H9 (cell line): ENCODE measurements at regions not wholly inside any gene's neighbourhood (a gene's known extent, or its start where the extent isn't known, plus 50 kb on each side); places are given as distances from the start of the nearest gene placed in this dataset.

Experiments
- DNase-seq: peaks from one replicate; pipeline ENCODE4 v3.0.0-alpha.2; 2017
- H2AFZ ChIP-seq: one replicate; pipeline ENCODE4 v1.6.1; 2013; ENCODE audit warnings: mild to moderate bottlenecking, low read length, control low read depth, moderate library complexity
- H2AK5ac ChIP-seq: 2 replicates; pipeline ENCODE4 v1.6.1; 2013; ENCODE audit warnings: low read length, control low read depth, mixed read lengths; ENCODE audit not compliant: insufficient read length
- H2BK120ac ChIP-seq: one replicate; pipeline ENCODE4 v1.6.1; 2013; ENCODE audit warnings: low read depth, mild to moderate bottlenecking, low read length, control low read depth, inconsistent platforms; ENCODE audit not compliant: poor library complexity, severe bottlenecking
- H2BK12ac ChIP-seq: 2 replicates; pipeline ENCODE4 v1.6.1; 2013; ENCODE audit warnings: low read length, control low read depth, mixed read lengths, low read depth; ENCODE audit not compliant: insufficient read length
- H2BK15ac ChIP-seq: 2 replicates; pipeline ENCODE4 v1.6.1; 2013; ENCODE audit warnings: low read depth, low read length, control low read depth
- H2BK20ac ChIP-seq: one replicate; pipeline ENCODE4 v1.6.1; 2013; ENCODE audit warnings: low read depth, mild to moderate bottlenecking, low read length, control low read depth, inconsistent platforms; ENCODE audit not compliant: poor library complexity, severe bottlenecking
- H2BK5ac ChIP-seq: 2 replicates; pipeline ENCODE4 v1.6.1; 2013; ENCODE audit warnings: low read length, control low read depth, mixed read lengths; ENCODE audit not compliant: insufficient read length
- H3K14ac ChIP-seq: 2 replicates; pipeline ENCODE4 v1.6.1; 2013; ENCODE audit warnings: low read length, control low read depth; ENCODE audit not compliant: insufficient read depth
- H3K18ac ChIP-seq: 2 replicates; pipeline ENCODE4 v1.6.1; 2013; ENCODE audit warnings: low read depth, mild to moderate bottlenecking, mixed read lengths, low read length, control low read depth; ENCODE audit not compliant: insufficient read length
- H3K23ac ChIP-seq: 2 replicates; pipeline ENCODE4 v1.6.1; 2013; ENCODE audit warnings: low read length, control low read depth, mixed read lengths, low read depth; ENCODE audit not compliant: insufficient read length
- H3K23me2 ChIP-seq: 2 replicates; pipeline ENCODE4 v1.6.1; 2013; ENCODE audit warnings: low read depth, mild to moderate bottlenecking, mixed read lengths, low read length, control low read depth; ENCODE audit not compliant: insufficient read length, poor library complexity, severe bottlenecking
- H3K27ac ChIP-seq: 2 replicates; pipeline ENCODE4 v1.5.1; 2013; ENCODE audit warnings: low read length, control low read depth, mixed read lengths, low read depth; ENCODE audit not compliant: insufficient read length
- H3K27me3 ChIP-seq: 2 replicates; pipeline ENCODE4 v1.6.1; 2013; ENCODE audit warnings: low read length, control low read depth, inconsistent platforms; ENCODE audit not compliant: insufficient read depth
- H3K4ac ChIP-seq: 2 replicates; pipeline ENCODE4 v1.6.1; 2013; ENCODE audit warnings: low read depth, mild to moderate bottlenecking, control low read depth, inconsistent platforms, low read length, moderate library complexity
- H3K4me1 ChIP-seq: 2 replicates; pipeline ENCODE4 v1.6.1; 2013; ENCODE audit warnings: low read length, control low read depth, inconsistent platforms; ENCODE audit not compliant: insufficient read depth
- H3K4me2 ChIP-seq: 2 replicates; pipeline ENCODE4 v1.6.1; 2013; ENCODE audit warnings: low read length, control low read depth, mixed read lengths; ENCODE audit not compliant: insufficient read length, insufficient read depth
- H3K56ac ChIP-seq: 2 replicates; pipeline ENCODE4 v1.6.1; 2013; ENCODE audit warnings: low read depth, mild to moderate bottlenecking, mixed read lengths, low read length, control low read depth; ENCODE audit not compliant: insufficient read length
- H3K79me1 ChIP-seq: 2 replicates; pipeline ENCODE4 v1.6.1; 2013; ENCODE audit warnings: low read depth, mild to moderate bottlenecking, moderate library complexity, low read length, control low read depth, inconsistent platforms; ENCODE audit not compliant: insufficient read depth, poor library complexity, severe bottlenecking
- H3K79me2 ChIP-seq: 2 replicates; pipeline ENCODE4 v1.6.1; 2013; ENCODE audit warnings: low read length, control low read depth, inconsistent platforms; ENCODE audit not compliant: insufficient read depth
- H3K9ac ChIP-seq: 2 replicates; pipeline ENCODE4 v1.6.1; 2013; ENCODE audit warnings: low read length, control low read depth, mixed read lengths; ENCODE audit not compliant: insufficient read length; ENCODE audit errors: extremely low read depth
- H3K9me3 ChIP-seq: one replicate; pipeline ENCODE4 v1.6.1; 2013; ENCODE audit warnings: low read depth, low read length, inconsistent platforms; ENCODE audit not compliant: control insufficient read depth
- H3T11ph ChIP-seq: one replicate; pipeline ENCODE4 v1.6.1; 2013; ENCODE audit warnings: mild to moderate bottlenecking, low read length, control low read depth, inconsistent platforms
- H4K20me1 ChIP-seq: one replicate; pipeline ENCODE4 v1.6.1; 2013; ENCODE audit not compliant: control insufficient read depth, insufficient read length, insufficient read depth
- H4K5ac ChIP-seq: 2 replicates; pipeline ENCODE4 v1.6.1; 2013; ENCODE audit warnings: low read depth, mild to moderate bottlenecking, mixed read lengths, low read length, control low read depth; ENCODE audit not compliant: insufficient read length
- H4K8ac ChIP-seq: replicated peaks from 2 replicates; pipeline ENCODE4 v1.6.1; 2013; ENCODE audit warnings: low read length, control low read depth, mixed read lengths, low read depth; ENCODE audit not compliant: insufficient read length
- H4K91ac ChIP-seq: 2 replicates; pipeline ENCODE4 v1.6.1; 2013; ENCODE audit warnings: low read depth, mild to moderate bottlenecking, moderate library complexity, mixed read lengths, low read length, control low read depth; ENCODE audit not compliant: insufficient read length
- H3K27ac Mint-ChIP-seq, 3 experiments: 2 replicates in 2 of 3; 3 replicates in 1 of 3; pipeline ENCODE4 v1.8.0; 2020 to 2021; ENCODE audit warnings: mixed read lengths in 3 of 3, mild to moderate bottlenecking in 1 of 3, moderate library complexity in 1 of 3
- H3K27me3 Mint-ChIP-seq: 2 replicates; pipeline ENCODE4 v1.8.0; 2021; ENCODE audit warnings: low read depth, mild to moderate bottlenecking, moderate library complexity, mixed read lengths
- H3K36me3 Mint-ChIP-seq, 3 experiments: 2 replicates in 2 of 3; 3 replicates in 1 of 3; pipeline ENCODE4 v1.8.0; 2020 to 2021; ENCODE audit warnings: low read depth in 3 of 3, mixed read lengths in 3 of 3; ENCODE audit not compliant: insufficient read depth in 1 of 3
- H3K4me1 Mint-ChIP-seq, 2 experiments: 2 replicates each; pipeline ENCODE4 v1.8.0; 2020; ENCODE audit warnings: mixed read lengths in 2 of 2
- H3K4me3 Mint-ChIP-seq, 2 experiments: 2 replicates in 1 of 2; 3 replicates in 1 of 2; pipeline ENCODE4 v1.8.0; 2020 to 2021; ENCODE audit warnings: mild to moderate bottlenecking in 2 of 2, mixed read lengths in 2 of 2, moderate library complexity in 1 of 2
- H3K9me3 Mint-ChIP-seq, 2 experiments: 2 replicates in 1 of 2; 3 replicates in 1 of 2; pipeline ENCODE4 v1.8.0; 2020; ENCODE audit warnings: mild to moderate bottlenecking in 2 of 2, mixed read lengths in 2 of 2, moderate library complexity in 1 of 2
- WGBS: extraction: QIAGEN DNeasy Blood & Tissue Kit; methylation state at CpG from one replicate; pipeline ENCODE4 v1.1.7; 2013; ENCODE audit warnings: missing lambda C conversion rate, low lambda C conversion rate, mixed read lengths; ENCODE audit not compliant: insufficient read length; ENCODE audit errors: extremely low coverage; 5-methylcytosine and 5-hydroxymethylcytosine counted together
- TF ChIP-seq, protein P1 (sequence below): fragments of 200-600 bp; sonication (generic); conservative IDR thresholded peaks from 3 replicates; pipeline ENCODE4 v1.8.0; 2021; ENCODE audit warnings: antibody characterized with exemption, mild to moderate bottlenecking

DNA sequence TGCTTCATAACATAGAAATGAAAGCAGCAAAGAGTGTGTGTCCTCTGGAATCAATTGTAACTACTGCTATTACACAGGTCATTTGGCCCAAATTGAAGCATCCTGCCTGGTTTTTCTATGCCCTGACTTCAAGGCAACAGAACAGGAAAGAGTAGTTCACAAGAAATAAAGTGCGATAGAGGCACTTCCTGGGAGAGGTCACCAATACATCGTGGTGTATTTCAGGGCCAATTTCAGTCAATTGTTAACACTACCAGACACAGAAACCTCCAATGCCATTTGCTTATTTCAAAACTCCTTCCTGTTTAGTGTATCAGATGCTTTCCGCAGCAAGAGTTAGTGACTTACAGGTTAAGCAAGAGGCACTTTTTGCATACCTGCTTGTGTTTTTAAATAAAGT is 292.1 kb downstream of the ETAA1 start:
- H3K9ac ChIP-seq = no peak overlapping the region
- no peaks in the 10 kb centered on the region for H3K79me2 ChIP-seq
- H3K4me1 ChIP-seq = no peaks in the 10 kb centered on the region
- no peak overlapping the region for H2BK12ac ChIP-seq
- no peak overlapping the region for H3K14ac ChIP-seq
- no peaks in the 10 kb centered on the region for H4K20me1 ChIP-seq
- no peak overlapping the region for H2BK15ac ChIP-seq
- H3K23ac ChIP-seq = no peak overlapping the region
- H4K5ac ChIP-seq = no peak overlapping the region
- no peaks in the 10 kb centered on the region for H3K79me1 ChIP-seq
- no peak overlapping the region for H3K4me3 Mint-ChIP-seq
- H3K27ac ChIP-seq = no peak overlapping the region
- no peaks in the 10 kb centered on the region for H3K23me2 ChIP-seq
- H2AFZ ChIP-seq = no peak overlapping the region
- peaks cover 2% of the 10 kb centered on the region for H3K27me3 Mint-ChIP-seq
- H3K4ac ChIP-seq = no peak overlapping the region
- no CpG with 5 or more reads among the region's 3 CpGs for WGBS
- H3K9me3 Mint-ChIP-seq = no peaks in the 10 kb centered on the region
- H4K8ac ChIP-seq = no peak overlapping the region
- peaks cover 4 to 8% of the 10 kb centered on the region in 2 experiments; a peak in 3 of 4 replicates for H3K4me1 Mint-ChIP-seq
- H2BK120ac ChIP-seq = no peak overlapping the region
- no peak overlapping the region for H2BK20ac ChIP-seq
- no peak overlapping the region for H3K4me2 ChIP-seq
- H3K36me3 Mint-ChIP-seq = no peaks in the 10 kb centered on the region
- no peak overlapping the region for H4K91ac ChIP-seq
- no peak overlapping the region for H2AK5ac ChIP-seq
- H3K18ac ChIP-seq = no peak overlapping the region
- TF ChIP-seq, protein P1, sequence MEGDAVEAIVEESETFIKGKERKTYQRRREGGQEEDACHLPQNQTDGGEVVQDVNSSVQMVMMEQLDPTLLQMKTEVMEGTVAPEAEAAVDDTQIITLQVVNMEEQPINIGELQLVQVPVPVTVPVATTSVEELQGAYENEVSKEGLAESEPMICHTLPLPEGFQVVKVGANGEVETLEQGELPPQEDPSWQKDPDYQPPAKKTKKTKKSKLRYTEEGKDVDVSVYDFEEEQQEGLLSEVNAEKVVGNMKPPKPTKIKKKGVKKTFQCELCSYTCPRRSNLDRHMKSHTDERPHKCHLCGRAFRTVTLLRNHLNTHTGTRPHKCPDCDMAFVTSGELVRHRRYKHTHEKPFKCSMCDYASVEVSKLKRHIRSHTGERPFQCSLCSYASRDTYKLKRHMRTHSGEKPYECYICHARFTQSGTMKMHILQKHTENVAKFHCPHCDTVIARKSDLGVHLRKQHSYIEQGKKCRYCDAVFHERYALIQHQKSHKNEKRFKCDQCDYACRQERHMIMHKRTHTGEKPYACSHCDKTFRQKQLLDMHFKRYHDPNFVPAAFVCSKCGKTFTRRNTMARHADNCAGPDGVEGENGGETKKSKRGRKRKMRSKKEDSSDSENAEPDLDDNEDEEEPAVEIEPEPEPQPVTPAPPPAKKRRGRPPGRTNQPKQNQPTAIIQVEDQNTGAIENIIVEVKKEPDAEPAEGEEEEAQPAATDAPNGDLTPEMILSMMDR = no peak
- no peak overlapping the region for H3K56ac ChIP-seq
- DNase-seq = no peak
- no peak overlapping the region for H2BK5ac ChIP-seq
- no peak overlapping the region for H3T11ph ChIP-seq
- H3K27ac Mint-ChIP-seq = no peak overlapping the region
- H3K9me3 ChIP-seq = no peaks in the 10 kb centered on the region
- H3K27me3 ChIP-seq = no peaks in the 10 kb centered on the region
